Loucy (cell line): ENCODE measurements at regions not wholly inside any gene's neighbourhood (a gene's known extent, or its start where the extent isn't known, plus 50 kb on each side); places are given as distances from the start of the nearest gene placed in this dataset.

Experiments
- CTCF ChIP-seq: fragments of 200-600 bp; sonication (generic); conservative IDR thresholded peaks from 2 replicates; pipeline ENCODE4 v1.5.1; 2014; ENCODE audit warnings: mild to moderate bottlenecking, antibody characterized with exemption, low read length
- EZH2phosphoT487 ChIP-seq: fragments of 200-600 bp; IDR thresholded peaks from 2 replicates; pipeline ENCODE4 v1.6.1; 2018; ENCODE audit warnings: antibody characterized with exemption, mild to moderate bottlenecking, moderate library complexity, borderline replicate concordance

- TF ChIP-seq CTCF (no peak), EZH2phosphoT487 (no peak)
Measured at GRCh38 chr2:188091220-188091619, 200.5 kb upstream of the GULP1 start.
